HepG2 (cell line): ENCODE measurements at regions not wholly inside any gene's neighbourhood (a gene's known extent, or its start where the extent isn't known, plus 50 kb on each side); places are given as distances from the start of the nearest gene placed in this dataset.
A peak's percentile ranks its signal among the peaks of the same experiment; 100 is the strongest.

Source experiments
- ASH2L ChIP-seq: fragments of 300-600, 200-600 bp; sonication (generic); IDR thresholded peaks from 2 replicates; pipeline ENCODE4 v1.7.0; 2017; ENCODE audit warnings: low read depth, mild to moderate bottlenecking, moderate library complexity, mixed read lengths, low read length; ENCODE audit not compliant: insufficient read length
- CEBPG ChIP-seq: IDR thresholded peaks from 2 replicates; pipeline ENCODE4 v1.6.1; 2016
- FOXA1 ChIP-seq, 2 experiments: fragments of 450-650 bp in 1 of 2; sonication (generic) in 1 of 2; formaldehyde crosslinking in 1 of 2; IDR thresholded peaks; 2 replicates each; pipeline versions ENCODE4 v1.4.0 to v1.6.1; 2016 to 2020; ENCODE audit warnings: missing genetic modification reagents in 1 of 2
- PBX3 ChIP-seq: sonication (generic); formaldehyde crosslinking; IDR thresholded peaks from 2 replicates; pipeline ENCODE4 v1.8.1; 2023; ENCODE audit warnings: missing genetic modification reagents, inconsistent platforms, borderline replicate concordance
- SAP130 ChIP-seq: IDR thresholded peaks from 2 replicates; pipeline ENCODE4 v1.6.1; 2016; ENCODE audit warnings: low read depth
- SOX5 ChIP-seq: IDR thresholded peaks from 2 replicates; pipeline ENCODE4 v1.6.1; 2016; ENCODE audit warnings: borderline replicate concordance
- SOX6 ChIP-seq, 2 experiments: fragments of 450-650 bp in 1 of 2; sonication (generic) in 1 of 2; formaldehyde crosslinking in 1 of 2; IDR thresholded peaks; 2 replicates each; pipeline versions ENCODE4 v1.4.0 to v1.6.1; 2017 to 2020; ENCODE audit warnings: antibody characterized with exemption in 1 of 2, mild to moderate bottlenecking in 1 of 2, missing genetic modification reagents in 1 of 2
- SRSF4 ChIP-seq: fragments of 200-400 bp; formaldehyde crosslinking; IDR thresholded peaks from one replicate; pipeline ENCODE4 v1.6.1; 2018; ENCODE audit warnings: mild to moderate bottlenecking, low read depth, low read length, moderate library complexity; ENCODE audit not compliant: poor library complexity, severe bottlenecking
- ZBTB7B ChIP-seq: sonication (generic); formaldehyde crosslinking; IDR thresholded peaks from 2 replicates; pipeline ENCODE4 v1.4.0; 2020; ENCODE audit warnings: missing genetic modification reagents
- ZMYM4 ChIP-seq: sonication (generic); formaldehyde crosslinking; IDR thresholded peaks from 2 replicates; pipeline ENCODE4 v1.8.1; 2023; ENCODE audit warnings: mild to moderate bottlenecking, missing genetic modification reagents
- ZNF850 ChIP-seq: sonication (generic); formaldehyde crosslinking; conservative IDR thresholded peaks from 2 replicates; pipeline ENCODE4 v1.9.0; 2021; ENCODE audit warnings: mild to moderate bottlenecking, missing genetic modification reagents
- TF ChIP-seq, protein P1 (sequence below): IDR thresholded peaks from 2 replicates; pipeline ENCODE4 v1.6.1; 2016; ENCODE audit warnings: missing compliant biosample characterization, missing genetic modification reagents, borderline replicate concordance
- TF ChIP-seq, protein P2 (sequence below): sonication (generic); formaldehyde crosslinking; IDR thresholded peaks from 2 replicates; pipeline ENCODE4 v1.4.0; 2020; ENCODE audit warnings: missing genetic modification reagents
- TF ChIP-seq, protein P3 (sequence below): IDR thresholded peaks from 2 replicates; pipeline ENCODE4 v1.4.0; 2020; ENCODE audit warnings: mild to moderate bottlenecking, missing genetic modification reagents
- TF ChIP-seq, protein P4 (sequence below): sonication (generic); formaldehyde crosslinking; IDR thresholded peaks from 2 replicates; pipeline ENCODE4 v1.4.0; 2020; ENCODE audit warnings: missing genetic modification reagents, borderline replicate concordance

DNA sequence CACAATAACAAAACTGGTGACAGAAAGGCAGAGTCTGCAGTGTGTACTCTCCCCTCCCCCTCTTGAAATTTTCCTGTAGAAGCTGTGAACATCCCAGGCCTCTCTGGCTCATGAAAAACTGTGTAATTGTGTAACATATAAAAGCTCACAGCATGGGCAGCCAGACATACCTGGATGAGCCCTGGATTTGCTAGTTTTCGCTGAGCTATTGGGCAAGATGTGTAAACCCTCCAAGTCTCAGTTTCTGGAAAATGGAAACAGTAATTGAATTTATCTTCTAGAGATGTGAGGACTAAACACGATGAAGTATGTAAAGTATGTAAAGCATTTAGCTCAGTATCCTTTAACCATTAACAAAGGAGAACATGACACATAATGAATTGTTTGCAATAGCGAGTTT lies 143.2 kb upstream of the ANKH start (continued):
- TF ChIP-seq ASH2L (peak; percentile 54), CEBPG (CRISPR knock-in tag) (0 out of 2 replicates have a peak, but pooled peaks have one; percentile 12), ZBTB7B (CRISPR knock-in tag) (no peak), SAP130 (0 out of 2 replicates have a peak, but pooled peaks have one; percentile 18), FOXA1 (IDR thresholded peaks at IDR 0.05) (no peak), FOXA1 (CRISPR knock-in tag; IDR thresholded peaks at IDR 0.05) (0 out of 2 replicates have a peak, but pooled peaks have one; percentile 10), PBX3 (no peak), ZNF850 (no peak), SOX5 (peak; percentile 53; the same call in 1 of the 2 replicates), SOX6 (IDR thresholded peaks at IDR 0.05) (no peak), SOX6 (CRISPR knock-in tag; IDR thresholded peaks at IDR 0.05) (peak; percentile 27; the same call in 1 of the 2 replicates), ZMYM4 (CRISPR knock-in tag) (no peak), SRSF4 (no peak)
- TF ChIP-seq, protein P1, sequence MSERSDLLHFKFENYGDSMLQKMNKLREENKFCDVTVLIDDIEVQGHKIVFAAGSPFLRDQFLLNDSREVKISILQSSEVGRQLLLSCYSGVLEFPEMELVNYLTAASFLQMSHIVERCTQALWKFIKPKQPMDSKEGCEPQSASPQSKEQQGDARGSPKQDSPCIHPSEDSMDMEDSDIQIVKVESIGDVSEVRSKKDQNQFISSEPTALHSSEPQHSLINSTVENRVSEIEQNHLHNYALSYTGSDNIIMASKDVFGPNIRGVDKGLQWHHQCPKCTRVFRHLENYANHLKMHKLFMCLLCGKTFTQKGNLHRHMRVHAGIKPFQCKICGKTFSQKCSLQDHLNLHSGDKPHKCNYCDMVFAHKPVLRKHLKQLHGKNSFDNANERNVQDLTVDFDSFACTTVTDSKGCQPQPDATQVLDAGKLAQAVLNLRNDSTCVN (CRISPR knock-in tag) = peak; percentile 92; the same call in 1 of the 2 replicates
- TF ChIP-seq, protein P2, sequence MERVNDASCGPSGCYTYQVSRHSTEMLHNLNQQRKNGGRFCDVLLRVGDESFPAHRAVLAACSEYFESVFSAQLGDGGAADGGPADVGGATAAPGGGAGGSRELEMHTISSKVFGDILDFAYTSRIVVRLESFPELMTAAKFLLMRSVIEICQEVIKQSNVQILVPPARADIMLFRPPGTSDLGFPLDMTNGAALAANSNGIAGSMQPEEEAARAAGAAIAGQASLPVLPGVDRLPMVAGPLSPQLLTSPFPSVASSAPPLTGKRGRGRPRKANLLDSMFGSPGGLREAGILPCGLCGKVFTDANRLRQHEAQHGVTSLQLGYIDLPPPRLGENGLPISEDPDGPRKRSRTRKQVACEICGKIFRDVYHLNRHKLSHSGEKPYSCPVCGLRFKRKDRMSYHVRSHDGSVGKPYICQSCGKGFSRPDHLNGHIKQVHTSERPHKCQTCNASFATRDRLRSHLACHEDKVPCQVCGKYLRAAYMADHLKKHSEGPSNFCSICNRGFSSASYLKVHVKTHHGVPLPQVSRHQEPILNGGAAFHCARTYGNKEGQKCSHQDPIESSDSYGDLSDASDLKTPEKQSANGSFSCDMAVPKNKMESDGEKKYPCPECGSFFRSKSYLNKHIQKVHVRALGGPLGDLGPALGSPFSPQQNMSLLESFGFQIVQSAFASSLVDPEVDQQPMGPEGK = no peak
- TF ChIP-seq, protein P3, sequence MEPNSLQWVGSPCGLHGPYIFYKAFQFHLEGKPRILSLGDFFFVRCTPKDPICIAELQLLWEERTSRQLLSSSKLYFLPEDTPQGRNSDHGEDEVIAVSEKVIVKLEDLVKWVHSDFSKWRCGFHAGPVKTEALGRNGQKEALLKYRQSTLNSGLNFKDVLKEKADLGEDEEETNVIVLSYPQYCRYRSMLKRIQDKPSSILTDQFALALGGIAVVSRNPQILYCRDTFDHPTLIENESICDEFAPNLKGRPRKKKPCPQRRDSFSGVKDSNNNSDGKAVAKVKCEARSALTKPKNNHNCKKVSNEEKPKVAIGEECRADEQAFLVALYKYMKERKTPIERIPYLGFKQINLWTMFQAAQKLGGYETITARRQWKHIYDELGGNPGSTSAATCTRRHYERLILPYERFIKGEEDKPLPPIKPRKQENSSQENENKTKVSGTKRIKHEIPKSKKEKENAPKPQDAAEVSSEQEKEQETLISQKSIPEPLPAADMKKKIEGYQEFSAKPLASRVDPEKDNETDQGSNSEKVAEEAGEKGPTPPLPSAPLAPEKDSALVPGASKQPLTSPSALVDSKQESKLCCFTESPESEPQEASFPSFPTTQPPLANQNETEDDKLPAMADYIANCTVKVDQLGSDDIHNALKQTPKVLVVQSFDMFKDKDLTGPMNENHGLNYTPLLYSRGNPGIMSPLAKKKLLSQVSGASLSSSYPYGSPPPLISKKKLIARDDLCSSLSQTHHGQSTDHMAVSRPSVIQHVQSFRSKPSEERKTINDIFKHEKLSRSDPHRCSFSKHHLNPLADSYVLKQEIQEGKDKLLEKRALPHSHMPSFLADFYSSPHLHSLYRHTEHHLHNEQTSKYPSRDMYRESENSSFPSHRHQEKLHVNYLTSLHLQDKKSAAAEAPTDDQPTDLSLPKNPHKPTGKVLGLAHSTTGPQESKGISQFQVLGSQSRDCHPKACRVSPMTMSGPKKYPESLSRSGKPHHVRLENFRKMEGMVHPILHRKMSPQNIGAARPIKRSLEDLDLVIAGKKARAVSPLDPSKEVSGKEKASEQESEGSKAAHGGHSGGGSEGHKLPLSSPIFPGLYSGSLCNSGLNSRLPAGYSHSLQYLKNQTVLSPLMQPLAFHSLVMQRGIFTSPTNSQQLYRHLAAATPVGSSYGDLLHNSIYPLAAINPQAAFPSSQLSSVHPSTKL (CRISPR knock-in tag) = peak; percentile 18; the same call in 1 of the 2 replicates
- TF ChIP-seq, protein P4, sequence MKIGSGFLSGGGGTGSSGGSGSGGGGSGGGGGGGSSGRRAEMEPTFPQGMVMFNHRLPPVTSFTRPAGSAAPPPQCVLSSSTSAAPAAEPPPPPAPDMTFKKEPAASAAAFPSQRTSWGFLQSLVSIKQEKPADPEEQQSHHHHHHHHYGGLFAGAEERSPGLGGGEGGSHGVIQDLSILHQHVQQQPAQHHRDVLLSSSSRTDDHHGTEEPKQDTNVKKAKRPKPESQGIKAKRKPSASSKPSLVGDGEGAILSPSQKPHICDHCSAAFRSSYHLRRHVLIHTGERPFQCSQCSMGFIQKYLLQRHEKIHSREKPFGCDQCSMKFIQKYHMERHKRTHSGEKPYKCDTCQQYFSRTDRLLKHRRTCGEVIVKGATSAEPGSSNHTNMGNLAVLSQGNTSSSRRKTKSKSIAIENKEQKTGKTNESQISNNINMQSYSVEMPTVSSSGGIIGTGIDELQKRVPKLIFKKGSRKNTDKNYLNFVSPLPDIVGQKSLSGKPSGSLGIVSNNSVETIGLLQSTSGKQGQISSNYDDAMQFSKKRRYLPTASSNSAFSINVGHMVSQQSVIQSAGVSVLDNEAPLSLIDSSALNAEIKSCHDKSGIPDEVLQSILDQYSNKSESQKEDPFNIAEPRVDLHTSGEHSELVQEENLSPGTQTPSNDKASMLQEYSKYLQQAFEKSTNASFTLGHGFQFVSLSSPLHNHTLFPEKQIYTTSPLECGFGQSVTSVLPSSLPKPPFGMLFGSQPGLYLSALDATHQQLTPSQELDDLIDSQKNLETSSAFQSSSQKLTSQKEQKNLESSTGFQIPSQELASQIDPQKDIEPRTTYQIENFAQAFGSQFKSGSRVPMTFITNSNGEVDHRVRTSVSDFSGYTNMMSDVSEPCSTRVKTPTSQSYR (CRISPR knock-in tag) = peak; percentile 74
